Epithelial cell of proximal tubule (primary cell): ENCODE measurements at regions not wholly inside any gene's neighbourhood (a gene's known extent, or its start where the extent isn't known, plus 50 kb on each side); places are given as distances from the start of the nearest gene placed in this dataset.

Experiments used
- DNase-seq: peaks from one replicate; pipeline ENCODE4 v3.0.0-alpha.2; 2011; ENCODE audit warnings: low read depth
- H3K4me3 ChIP-seq: 2 replicates; pipeline ENCODE4 v1.5.1; 2011; ENCODE audit warnings: low read depth, mild to moderate bottlenecking, low read length
- CTCF ChIP-seq: conservative IDR thresholded peaks from 2 replicates; pipeline ENCODE4 v1.5.1; 2012; ENCODE audit warnings: low read depth, mild to moderate bottlenecking, low read length

GRCh38 chr11:79578116-79578515 lies 137.3 kb upstream of the TENM4 start:
- no peak for TF ChIP-seq CTCF
- H3K4me3 ChIP-seq: no peak overlapping the region
- no peak for DNase-seq

GRCh38 chr11:79575701-79576100 lies 134.9 kb upstream of the TENM4 start:
- H3K4me3 ChIP-seq: no peak overlapping the region
- DNase-seq: no peak
- TF ChIP-seq CTCF: no peak

- DNase-seq: no peak
- no peak for TF ChIP-seq CTCF
- H3K4me3 ChIP-seq: no peak overlapping the region
Measured at GRCh38 chr11:79570104-79570503, 129.3 kb upstream of the TENM4 start.

- H3K4me3 ChIP-seq: no peak overlapping the region
- no peak for DNase-seq
- TF ChIP-seq CTCF: no peak
Measured at GRCh38 chr11:79564288-79564925, 123.6 kb upstream of the TENM4 start.

- no peak for TF ChIP-seq CTCF
- no peak for DNase-seq
- no peak overlapping the region for H3K4me3 ChIP-seq
Measured at GRCh38 chr11:79561496-79561895, 120.7 kb upstream of the TENM4 start.

- DNase-seq: no peak
- no peak overlapping the region for H3K4me3 ChIP-seq
- TF ChIP-seq CTCF: no peak
Measured at GRCh38 chr11:79550809-79551208, 110.0 kb upstream of the TENM4 start.

- no peak for TF ChIP-seq CTCF
- no peak for DNase-seq
- no peak overlapping the region for H3K4me3 ChIP-seq
Measured at GRCh38 chr11:79547256-79547655, 106.4 kb upstream of the TENM4 start.
